Panc1 (cell line): ENCODE measurements at regions not wholly inside any gene's neighbourhood (a gene's known extent, or its start where the extent isn't known, plus 50 kb on each side); places are given as distances from the start of the nearest gene placed in this dataset.

Experiments used
- POLR2AphosphoS5 ChIP-seq: IDR thresholded peaks from 2 replicates; pipeline ENCODE4 v1.6.1; 2012; ENCODE audit warnings: mild to moderate bottlenecking, low read depth, low read length, moderate library complexity
- TF ChIP-seq, protein P1 (sequence below), 2 experiments: IDR thresholded peaks; 2 replicates each; pipeline ENCODE4 v1.6.1; 2011 to 2012; ENCODE audit warnings: low read depth in 2 of 2, control low read depth in 1 of 2, low read length in 1 of 2, mild to moderate bottlenecking in 1 of 2, moderate library complexity in 1 of 2; ENCODE audit not compliant: insufficient read depth in 1 of 2
- TF ChIP-seq, protein P2 (sequence below): fragments of 450-650 bp; IDR thresholded peaks from 2 replicates; pipeline ENCODE4 v1.5.1; 2017; ENCODE audit warnings: mild to moderate bottlenecking

DNA sequence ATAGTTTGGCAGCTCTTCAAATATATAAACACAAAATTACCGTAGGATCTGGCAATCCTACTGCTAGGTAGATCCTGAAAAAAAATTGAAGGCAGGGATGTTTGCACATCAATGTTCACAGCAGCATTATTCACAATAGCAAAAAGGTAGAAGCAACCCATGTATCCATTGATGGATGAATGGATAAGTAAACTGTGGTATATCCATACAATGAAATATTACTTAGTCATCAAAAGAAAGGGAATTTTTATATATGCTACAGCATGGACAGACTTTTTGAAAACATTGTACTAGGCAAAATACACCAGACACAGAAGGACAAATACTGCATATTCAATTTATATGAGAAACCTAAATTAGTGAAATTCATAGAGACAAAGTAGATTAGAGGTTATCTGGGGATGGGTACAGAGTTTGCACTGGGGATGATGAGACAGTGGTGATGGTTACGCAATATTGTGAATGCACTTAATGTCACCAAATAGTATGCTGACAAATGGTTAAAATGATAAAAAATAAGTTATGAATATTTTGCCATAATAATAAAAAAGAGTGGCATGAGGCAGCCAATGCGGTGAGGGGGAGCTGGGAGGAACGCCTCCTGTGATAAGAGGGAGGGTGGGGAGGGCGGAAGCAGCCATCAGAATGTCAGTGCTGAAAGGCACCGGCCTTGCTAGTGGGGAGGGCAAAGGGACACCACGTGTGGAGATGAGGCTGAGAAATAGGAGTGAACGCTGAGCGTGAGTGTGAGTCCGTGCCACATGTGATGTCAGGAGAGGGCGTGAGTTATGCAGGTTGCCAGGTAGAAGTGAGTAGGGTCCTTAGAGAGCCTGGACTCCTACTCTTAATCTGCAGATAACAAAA, 386.1 kb upstream of the PODXL start:
- TF ChIP-seq, protein P1, sequence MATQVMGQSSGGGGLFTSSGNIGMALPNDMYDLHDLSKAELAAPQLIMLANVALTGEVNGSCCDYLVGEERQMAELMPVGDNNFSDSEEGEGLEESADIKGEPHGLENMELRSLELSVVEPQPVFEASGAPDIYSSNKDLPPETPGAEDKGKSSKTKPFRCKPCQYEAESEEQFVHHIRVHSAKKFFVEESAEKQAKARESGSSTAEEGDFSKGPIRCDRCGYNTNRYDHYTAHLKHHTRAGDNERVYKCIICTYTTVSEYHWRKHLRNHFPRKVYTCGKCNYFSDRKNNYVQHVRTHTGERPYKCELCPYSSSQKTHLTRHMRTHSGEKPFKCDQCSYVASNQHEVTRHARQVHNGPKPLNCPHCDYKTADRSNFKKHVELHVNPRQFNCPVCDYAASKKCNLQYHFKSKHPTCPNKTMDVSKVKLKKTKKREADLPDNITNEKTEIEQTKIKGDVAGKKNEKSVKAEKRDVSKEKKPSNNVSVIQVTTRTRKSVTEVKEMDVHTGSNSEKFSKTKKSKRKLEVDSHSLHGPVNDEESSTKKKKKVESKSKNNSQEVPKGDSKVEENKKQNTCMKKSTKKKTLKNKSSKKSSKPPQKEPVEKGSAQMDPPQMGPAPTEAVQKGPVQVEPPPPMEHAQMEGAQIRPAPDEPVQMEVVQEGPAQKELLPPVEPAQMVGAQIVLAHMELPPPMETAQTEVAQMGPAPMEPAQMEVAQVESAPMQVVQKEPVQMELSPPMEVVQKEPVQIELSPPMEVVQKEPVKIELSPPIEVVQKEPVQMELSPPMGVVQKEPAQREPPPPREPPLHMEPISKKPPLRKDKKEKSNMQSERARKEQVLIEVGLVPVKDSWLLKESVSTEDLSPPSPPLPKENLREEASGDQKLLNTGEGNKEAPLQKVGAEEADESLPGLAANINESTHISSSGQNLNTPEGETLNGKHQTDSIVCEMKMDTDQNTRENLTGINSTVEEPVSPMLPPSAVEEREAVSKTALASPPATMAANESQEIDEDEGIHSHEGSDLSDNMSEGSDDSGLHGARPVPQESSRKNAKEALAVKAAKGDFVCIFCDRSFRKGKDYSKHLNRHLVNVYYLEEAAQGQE (IDR thresholded peaks at IDR 0.05; ENCODE audit: insufficient read depth in 1 of 2, low read depth in 2 of 2, low read length in 1 of 2): no peak
- TF ChIP-seq, protein P2, sequence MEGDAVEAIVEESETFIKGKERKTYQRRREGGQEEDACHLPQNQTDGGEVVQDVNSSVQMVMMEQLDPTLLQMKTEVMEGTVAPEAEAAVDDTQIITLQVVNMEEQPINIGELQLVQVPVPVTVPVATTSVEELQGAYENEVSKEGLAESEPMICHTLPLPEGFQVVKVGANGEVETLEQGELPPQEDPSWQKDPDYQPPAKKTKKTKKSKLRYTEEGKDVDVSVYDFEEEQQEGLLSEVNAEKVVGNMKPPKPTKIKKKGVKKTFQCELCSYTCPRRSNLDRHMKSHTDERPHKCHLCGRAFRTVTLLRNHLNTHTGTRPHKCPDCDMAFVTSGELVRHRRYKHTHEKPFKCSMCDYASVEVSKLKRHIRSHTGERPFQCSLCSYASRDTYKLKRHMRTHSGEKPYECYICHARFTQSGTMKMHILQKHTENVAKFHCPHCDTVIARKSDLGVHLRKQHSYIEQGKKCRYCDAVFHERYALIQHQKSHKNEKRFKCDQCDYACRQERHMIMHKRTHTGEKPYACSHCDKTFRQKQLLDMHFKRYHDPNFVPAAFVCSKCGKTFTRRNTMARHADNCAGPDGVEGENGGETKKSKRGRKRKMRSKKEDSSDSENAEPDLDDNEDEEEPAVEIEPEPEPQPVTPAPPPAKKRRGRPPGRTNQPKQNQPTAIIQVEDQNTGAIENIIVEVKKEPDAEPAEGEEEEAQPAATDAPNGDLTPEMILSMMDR: no peak
- no peak for TF ChIP-seq POLR2AphosphoS5
